ENCODE measurements at regions not wholly inside any gene's neighbourhood (a gene's known extent, or its start where the extent isn't known, plus 50 kb on each side); places are given as distances from the start of the nearest gene placed in this dataset.
"Not testable (repeated sequence)": the region's sequence is repeated elsewhere in the genome, so short reads cannot be mapped to it uniquely, and the experiment has no call there.

- DNase-seq (ENCODE audit: low spot score) = no peak
Measured at GRCh38 chr2:122651780-122652179, 896.3 kb downstream of the TSN start.

GRCh38 chr2:122652670-122653069 lies 897.2 kb downstream of the TSN start:
- DNase-seq (ENCODE audit: low spot score) = no peak

- DNase-seq (ENCODE audit: low spot score) = no peak
Measured at GRCh38 chr2:122656403-122656802, 901.0 kb downstream of the TSN start.

- DNase-seq (ENCODE audit: low spot score) = no peak
Measured at GRCh38 chr2:122660786-122661634, 905.6 kb downstream of the TSN start.

- no peak for DNase-seq (ENCODE audit: low spot score)
Measured at GRCh38 chr2:122663620-122664019, 908.2 kb downstream of the TSN start.

GRCh38 chr2:122669627-122670026 lies 914.2 kb downstream of the TSN start:
- DNase-seq (ENCODE audit: low spot score) = no peak

- DNase-seq (ENCODE audit: low spot score) = no peak
Measured at GRCh38 chr2:122670897-122671296, 915.4 kb downstream of the TSN start.

GRCh38 chr2:122680662-122681061 lies 925.2 kb downstream of the TSN start:
- DNase-seq (ENCODE audit: low spot score) = no peak

GRCh38 chr2:122681626-122682025 lies 926.2 kb downstream of the TSN start:
- no peak for DNase-seq (ENCODE audit: low spot score)

GRCh38 chr2:122682356-122682755 lies 926.9 kb downstream of the TSN start:
- DNase-seq (ENCODE audit: low spot score) = no peak

- no peak for DNase-seq (ENCODE audit: low spot score)
Measured at GRCh38 chr2:122683018-122683417, 927.6 kb downstream of the TSN start.

- no peak for DNase-seq (ENCODE audit: low spot score)
Measured at GRCh38 chr2:122692400-122693083, 937.1 kb downstream of the TSN start.

GRCh38 chr2:122697415-122697814 lies 942.0 kb downstream of the TSN start:
- DNase-seq (ENCODE audit: low spot score) = no peak

- no peak for DNase-seq (ENCODE audit: low spot score)
Measured at GRCh38 chr2:122703676-122704075, 948.2 kb downstream of the TSN start.

- no peak for DNase-seq (ENCODE audit: low spot score)
Measured at GRCh38 chr2:122704109-122704563, 948.7 kb downstream of the TSN start.

GRCh38 chr2:122705746-122706145 lies 950.3 kb downstream of the TSN start:
- no peak for DNase-seq (ENCODE audit: low spot score)

GRCh38 chr2:122706757-122707223 lies 951.3 kb downstream of the TSN start:
- no peak for DNase-seq (ENCODE audit: low spot score)

GRCh38 chr2:122707224-122707824 lies 951.9 kb downstream of the TSN start:
- no peak for DNase-seq (ENCODE audit: low spot score)

GRCh38 chr2:122710049-122710448 lies 954.6 kb downstream of the TSN start:
- DNase-seq (ENCODE audit: low spot score) = no peak

- DNase-seq (ENCODE audit: low spot score) = no peak
Measured at GRCh38 chr2:122713800-122714199, 958.3 kb downstream of the TSN start.

- DNase-seq (ENCODE audit: low spot score) = not testable (repeated sequence)
Measured at GRCh38 chr2:122720822-122721221, 965.4 kb downstream of the TSN start.

GRCh38 chr2:122734766-122735424 lies 979.4 kb downstream of the TSN start:
- DNase-seq (ENCODE audit: low spot score) = no peak
